ENCODE measurements at regions not wholly inside any gene's neighbourhood (a gene's known extent, or its start where the extent isn't known, plus 50 kb on each side); places are given as distances from the start of the nearest gene placed in this dataset.

DNA sequence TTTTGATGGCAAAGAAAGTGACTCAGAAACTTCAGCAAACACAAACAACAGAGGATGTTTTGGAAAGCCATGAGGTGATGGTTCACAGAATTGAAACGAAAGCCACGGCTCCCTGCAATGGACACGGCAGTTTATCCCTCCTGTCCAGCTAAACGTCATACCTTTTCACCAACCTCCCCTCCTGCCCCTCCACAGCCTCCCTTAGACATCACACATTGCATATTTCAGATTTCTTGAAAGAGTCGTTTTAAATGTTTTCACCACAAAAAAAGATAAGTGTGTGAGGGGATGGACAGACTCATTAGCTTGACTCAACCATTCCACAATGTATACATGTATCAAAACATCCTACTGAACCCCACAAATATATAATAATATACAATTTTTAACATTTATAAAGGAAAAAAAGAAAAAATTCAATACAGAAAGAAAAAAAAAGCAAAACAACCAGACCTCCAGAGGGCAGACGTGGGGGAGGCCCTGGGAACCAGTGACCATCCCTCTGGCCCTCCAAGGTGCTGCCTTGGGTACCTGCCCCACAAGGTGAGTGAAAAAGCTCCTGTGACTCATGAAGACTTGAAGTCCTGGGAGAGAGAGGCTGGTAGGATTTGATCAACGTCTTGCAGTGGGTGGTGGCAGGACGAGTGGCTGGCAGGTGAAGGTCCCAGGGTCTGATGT, 117.2 kb upstream of the THBS2 start:
- DNase-seq (ENCODE audit: low spot score) (no peak), ATAC-seq (ENCODE audit: insufficient number of reproducible peaks, low FRiP score, low read depth) (no peak)
- Histone ChIP-seq H3K9me3 (no peaks in the 10 kb centered on the region), H3K27ac (no peak overlapping the region), H3K36me3 (no peaks in the 10 kb centered on the region), H3K4me1 (ENCODE audit: control insufficient read depth in 1 of 2, low read depth in 2 of 2) (no peaks in the 10 kb centered on the region), H3K27me3 (replicated peaks; ENCODE audit: insufficient read depth) (no peaks in the 10 kb centered on the region), H3K4me3 (no peak overlapping the region)
- TF ChIP-seq, protein P1, sequence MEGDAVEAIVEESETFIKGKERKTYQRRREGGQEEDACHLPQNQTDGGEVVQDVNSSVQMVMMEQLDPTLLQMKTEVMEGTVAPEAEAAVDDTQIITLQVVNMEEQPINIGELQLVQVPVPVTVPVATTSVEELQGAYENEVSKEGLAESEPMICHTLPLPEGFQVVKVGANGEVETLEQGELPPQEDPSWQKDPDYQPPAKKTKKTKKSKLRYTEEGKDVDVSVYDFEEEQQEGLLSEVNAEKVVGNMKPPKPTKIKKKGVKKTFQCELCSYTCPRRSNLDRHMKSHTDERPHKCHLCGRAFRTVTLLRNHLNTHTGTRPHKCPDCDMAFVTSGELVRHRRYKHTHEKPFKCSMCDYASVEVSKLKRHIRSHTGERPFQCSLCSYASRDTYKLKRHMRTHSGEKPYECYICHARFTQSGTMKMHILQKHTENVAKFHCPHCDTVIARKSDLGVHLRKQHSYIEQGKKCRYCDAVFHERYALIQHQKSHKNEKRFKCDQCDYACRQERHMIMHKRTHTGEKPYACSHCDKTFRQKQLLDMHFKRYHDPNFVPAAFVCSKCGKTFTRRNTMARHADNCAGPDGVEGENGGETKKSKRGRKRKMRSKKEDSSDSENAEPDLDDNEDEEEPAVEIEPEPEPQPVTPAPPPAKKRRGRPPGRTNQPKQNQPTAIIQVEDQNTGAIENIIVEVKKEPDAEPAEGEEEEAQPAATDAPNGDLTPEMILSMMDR (IDR thresholded peaks at IDR 0.05) = no peak

DNA sequence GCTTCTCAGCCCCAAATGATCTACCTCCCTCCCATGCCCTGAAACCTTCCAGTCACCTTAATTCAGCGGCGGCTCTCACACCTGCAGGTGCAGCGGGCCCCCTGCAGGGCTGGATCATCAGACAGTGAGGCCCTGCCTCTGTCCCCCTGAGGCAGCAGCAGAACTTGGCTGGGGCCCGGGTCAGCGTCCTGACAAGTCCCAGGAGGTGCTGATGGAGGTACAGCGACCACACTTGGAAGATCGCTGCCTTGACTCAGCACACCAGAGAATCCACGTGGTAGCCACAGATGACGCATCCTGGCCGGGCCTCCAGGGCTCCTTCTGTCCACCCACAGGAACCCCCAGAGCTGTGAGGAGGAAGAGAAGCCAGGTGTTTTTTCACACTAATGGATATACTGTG, 116.4 kb upstream of the THBS2 start:
- no peaks in the 10 kb centered on the region for H3K36me3 ChIP-seq
- H3K4me1 ChIP-seq (ENCODE audit: control insufficient read depth in 1 of 2, low read depth in 2 of 2) = no peaks in the 10 kb centered on the region
- no peaks in the 10 kb centered on the region for H3K27me3 ChIP-seq (replicated peaks; ENCODE audit: insufficient read depth)
- DNase-seq (ENCODE audit: low spot score) = no peak
- H3K4me3 ChIP-seq = no peak overlapping the region
- no peak for ATAC-seq (ENCODE audit: insufficient number of reproducible peaks, low FRiP score, low read depth)
- TF ChIP-seq, protein P1 (IDR thresholded peaks at IDR 0.05) = no peak
- H3K9me3 ChIP-seq = no peaks in the 10 kb centered on the region
- no peak overlapping the region for H3K27ac ChIP-seq

DNA sequence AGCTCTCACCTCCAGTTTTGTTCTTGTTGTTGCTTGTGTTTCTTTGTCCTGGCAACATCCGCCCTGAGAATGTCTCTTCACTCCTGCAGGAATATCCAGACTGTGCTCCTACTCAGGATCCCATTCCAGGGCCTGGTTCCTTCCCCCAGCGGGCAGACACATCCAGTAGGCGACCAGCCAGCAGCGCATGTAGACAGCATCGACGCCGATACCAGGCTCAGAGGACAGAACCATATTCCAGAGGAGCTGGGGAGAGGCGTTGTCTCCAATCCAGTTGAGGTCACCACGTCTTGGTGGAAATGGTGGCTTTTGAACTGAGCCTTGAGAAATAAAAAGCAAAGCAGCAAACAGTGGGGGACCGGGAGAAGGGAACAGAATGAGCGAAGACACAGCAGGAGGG, 114.6 kb upstream of the THBS2 start:
- Histone ChIP-seq H3K27me3 (replicated peaks; ENCODE audit: insufficient read depth) (no peaks in the 10 kb centered on the region), H3K36me3 (no peaks in the 10 kb centered on the region), H3K4me1 (ENCODE audit: control insufficient read depth in 1 of 2, low read depth in 2 of 2) (no peaks in the 10 kb centered on the region), H3K9me3 (no peaks in the 10 kb centered on the region), H3K4me3 (no peak overlapping the region), H3K27ac (no peak overlapping the region)
- DNase-seq (ENCODE audit: low spot score) = no peak
- no peak for ATAC-seq (ENCODE audit: insufficient number of reproducible peaks, low FRiP score, low read depth)
- TF ChIP-seq, protein P1 (IDR thresholded peaks at IDR 0.05) = no peak

DNA sequence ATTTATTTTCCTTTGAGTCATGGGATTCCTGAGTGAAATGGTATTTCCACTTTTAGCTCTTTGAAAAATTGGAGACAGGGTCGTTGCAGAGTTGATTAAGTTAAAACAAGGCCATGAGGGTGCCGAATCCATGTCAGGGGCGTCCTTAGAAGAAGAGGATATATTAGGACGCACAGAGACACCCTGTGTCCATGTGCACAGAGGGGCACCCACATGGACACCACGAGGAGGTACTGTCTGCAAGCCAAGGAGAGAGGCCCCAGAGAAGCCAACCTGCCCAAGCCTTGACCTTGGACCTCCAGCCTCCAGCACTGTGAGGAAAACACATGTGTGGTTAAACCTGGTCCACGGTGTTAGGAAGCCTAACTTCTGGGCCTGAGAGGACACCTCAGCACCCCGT, 113.9 kb upstream of the THBS2 start:
- TF ChIP-seq, protein P1 (IDR thresholded peaks at IDR 0.05) = no peak
- H3K27ac ChIP-seq = no peak overlapping the region
- no peaks in the 10 kb centered on the region for H3K36me3 ChIP-seq
- H3K27me3 ChIP-seq (replicated peaks; ENCODE audit: insufficient read depth) = no peaks in the 10 kb centered on the region
- no peaks in the 10 kb centered on the region for H3K4me1 ChIP-seq (ENCODE audit: control insufficient read depth in 1 of 2, low read depth in 2 of 2)
- ATAC-seq (ENCODE audit: insufficient number of reproducible peaks, low FRiP score, low read depth) (no peak), DNase-seq (ENCODE audit: low spot score) (no peak)
- no peak overlapping the region for H3K4me3 ChIP-seq
- H3K9me3 ChIP-seq = no peaks in the 10 kb centered on the region

DNA sequence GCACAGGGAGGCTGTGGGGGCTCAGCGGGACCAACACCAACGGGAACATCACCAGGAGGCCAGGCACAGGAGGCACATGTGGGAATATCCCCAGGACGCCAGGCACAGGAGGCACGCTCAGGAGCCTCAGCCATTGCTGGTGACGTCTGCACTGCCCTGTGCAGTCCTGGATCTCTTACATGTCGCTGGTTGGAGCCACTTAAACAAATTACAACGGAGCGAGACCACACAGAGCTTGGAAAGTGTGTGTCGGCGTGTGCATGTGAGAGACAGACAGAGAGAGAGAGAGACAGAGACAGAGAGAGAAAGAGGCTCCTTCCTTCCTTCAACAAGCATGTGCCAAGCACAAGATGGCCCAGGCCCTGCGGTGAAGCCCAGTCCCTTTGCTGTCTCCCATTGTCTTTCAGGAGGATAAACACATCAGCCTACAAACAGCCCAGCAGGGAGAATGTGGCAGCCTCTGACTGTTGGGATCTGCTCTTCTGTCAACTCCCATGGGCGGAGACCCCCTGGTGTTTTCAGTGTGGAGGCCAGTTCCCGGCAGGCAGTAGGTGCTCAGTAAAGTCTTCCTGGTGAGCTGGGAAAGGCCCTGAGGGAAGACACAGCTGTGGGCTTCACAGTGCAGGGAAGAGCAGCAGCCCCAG, 112.7 kb upstream of the THBS2 start:
- no peak for DNase-seq (ENCODE audit: low spot score)

More for the DNA sequence above, 112.7 kb upstream of the THBS2 start:
- Histone ChIP-seq H3K27me3 (replicated peaks; ENCODE audit: insufficient read depth) (no peaks in the 10 kb centered on the region), H3K9me3 (no peaks in the 10 kb centered on the region), H3K36me3 (no peaks in the 10 kb centered on the region), H3K4me1 (ENCODE audit: control insufficient read depth in 1 of 2, low read depth in 2 of 2) (no peaks in the 10 kb centered on the region), H3K27ac (no peak overlapping the region), H3K4me3 (no peak overlapping the region)
- TF ChIP-seq, protein P1 (IDR thresholded peaks at IDR 0.05) = no peak
- ATAC-seq (ENCODE audit: insufficient number of reproducible peaks, low FRiP score, low read depth) = no peak

Measured in thoracic aorta (tissue), 2 donors.